ENCODE measurements at regions not wholly inside any gene's neighbourhood (a gene's known extent, or its start where the extent isn't known, plus 50 kb on each side); places are given as distances from the start of the nearest gene placed in this dataset.

DNA sequence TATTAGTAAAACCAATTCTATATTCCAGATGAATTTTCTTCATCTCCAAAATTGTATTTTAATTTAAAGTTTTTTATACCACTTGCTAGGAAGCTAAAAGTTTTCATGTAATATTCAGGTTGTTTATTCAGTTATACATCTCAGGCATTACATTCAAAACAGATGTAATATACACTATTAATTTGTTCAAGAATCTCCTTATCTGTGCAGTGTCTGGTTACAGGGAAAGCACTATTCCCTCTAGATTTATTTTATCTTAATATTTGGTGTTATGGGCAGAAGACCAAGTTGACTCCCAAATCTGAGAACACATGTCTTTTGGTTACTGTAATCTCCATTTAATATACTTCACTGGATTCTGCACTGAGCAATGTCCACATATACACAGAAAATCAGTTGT, 953.4 kb downstream of the ANKRD7 start:
- Mint-ChIP-seq H3K4me3 (no peak overlapping the region), H3K9me3 (peaks cover 4 to 5% of the 10 kb centered on the region in 2 donors), H3K4me1 (no peaks in the 10 kb centered on the region), H3K36me3 (no peaks in the 10 kb centered on the region), H3K27me3 (ENCODE audit: low read depth in 2 of 2) (no peaks in the 10 kb centered on the region), H3K27ac (no peak overlapping the region)
- H3K4me3 ChIP-seq (ENCODE audit: low read length) = no peak overlapping the region
- intact Hi-C loops (cut with micrococcal nuclease) = no loop called here
- no peaks in the 10 kb centered on the region for H3K36me3 ChIP-seq (ENCODE audit: control insufficient read depth, insufficient read depth, low read length)
- H3K9me3 ChIP-seq (ENCODE audit: control insufficient read depth, insufficient read depth, low read length) = no peaks in the 10 kb centered on the region
- ATAC-seq = no peak
- DNase-seq = no peak
- no peak overlapping the region for H3K27ac ChIP-seq (ENCODE audit: low read length)
- TF ChIP-seq CTCF (IDR thresholded peaks at IDR 0.05) = no peak
- no peaks in the 10 kb centered on the region for H3K4me1 ChIP-seq (ENCODE audit: control insufficient read depth, insufficient read depth, low read length)
- H3K27me3 ChIP-seq (ENCODE audit: control insufficient read depth, insufficient read depth, low read length) = no peaks in the 10 kb centered on the region

GRCh38 chr7:119184124-119184788, 959.8 kb downstream of the ANKRD7 start:
- no peak overlapping the region for H3K27ac Mint-ChIP-seq
- H3K36me3 Mint-ChIP-seq = no peaks in the 10 kb centered on the region
- Histone ChIP-seq H3K27ac (ENCODE audit: low read length) (no peak overlapping the region), H3K9me3 (ENCODE audit: control insufficient read depth, insufficient read depth, low read length) (peaks cover 3% of the 10 kb centered on the region), H3K4me1 (ENCODE audit: control insufficient read depth, insufficient read depth, low read length) (no peaks in the 10 kb centered on the region), H3K4me3 (ENCODE audit: low read length) (no peak overlapping the region), H3K36me3 (ENCODE audit: control insufficient read depth, insufficient read depth, low read length) (no peaks in the 10 kb centered on the region), H3K27me3 (ENCODE audit: control insufficient read depth, insufficient read depth, low read length) (no peaks in the 10 kb centered on the region)
- intact Hi-C loops (cut with micrococcal nuclease) = no loop called here
- ATAC-seq = no peak
- no peaks in the 10 kb centered on the region for H3K27me3 Mint-ChIP-seq (ENCODE audit: low read depth in 2 of 2)
- WGBS (ENCODE audit: insufficient coverage) = 84% methylated on average over 4 of the region's 4 CpGs
- no peak for DNase-seq
- peaks cover 8 to 15% of the 10 kb centered on the region in 2 donors for H3K9me3 Mint-ChIP-seq
- no peaks in the 10 kb centered on the region for H3K4me1 Mint-ChIP-seq
- TF ChIP-seq CTCF (IDR thresholded peaks at IDR 0.05) = no peak
- H3K4me3 Mint-ChIP-seq = no peak overlapping the region

- H3K4me1 Mint-ChIP-seq = no peaks in the 10 kb centered on the region
- Histone ChIP-seq H3K27ac (ENCODE audit: low read length) (no peak overlapping the region), H3K36me3 (ENCODE audit: control insufficient read depth, insufficient read depth, low read length) (no peaks in the 10 kb centered on the region), H3K4me3 (ENCODE audit: low read length) (no peak overlapping the region), H3K9me3 (ENCODE audit: control insufficient read depth, insufficient read depth, low read length) (peaks cover 4% of the 10 kb centered on the region), H3K4me1 (ENCODE audit: control insufficient read depth, insufficient read depth, low read length) (no peaks in the 10 kb centered on the region), H3K27me3 (ENCODE audit: control insufficient read depth, insufficient read depth, low read length) (no peaks in the 10 kb centered on the region)
- no peaks in the 10 kb centered on the region for H3K36me3 Mint-ChIP-seq
- no peak for ATAC-seq
- no peaks in the 10 kb centered on the region for H3K27me3 Mint-ChIP-seq (ENCODE audit: low read depth in 2 of 2)
- DNase-seq = no peak
- TF ChIP-seq CTCF (IDR thresholded peaks at IDR 0.05) = no peak
- 92% methylated on average over 2 of the region's 2 CpGs for WGBS (ENCODE audit: insufficient coverage)
- H3K27ac Mint-ChIP-seq = no peak overlapping the region
- H3K4me3 Mint-ChIP-seq = no peak overlapping the region
- intact Hi-C loops (cut with micrococcal nuclease) = no loop called here
- peaks cover 5 to 7% of the 10 kb centered on the region in 2 donors for H3K9me3 Mint-ChIP-seq
Observed at GRCh38 chr7:119196183-119196582, 971.7 kb downstream of the ANKRD7 start.

Measured in natural killer cell (primary cell).